ENCODE measurements at regions not wholly inside any gene's neighbourhood (a gene's known extent, or its start where the extent isn't known, plus 50 kb on each side); places are given as distances from the start of the nearest gene placed in this dataset.

- Mint-ChIP-seq H3K36me3 (ENCODE audit: low read depth) (no peaks in the 10 kb centered on the region), H3K27me3 (ENCODE audit: insufficient read depth) (no peaks in the 10 kb centered on the region; the same call in 1 of the 2 replicates), H3K4me3 (no peak overlapping the region), H3K27ac (no peak overlapping the region), H3K9me3 (peaks cover 11% of the 10 kb centered on the region), H3K4me1 (ENCODE audit: low read depth) (no peaks in the 10 kb centered on the region)
- TF ChIP-seq CTCF (IDR thresholded peaks at IDR 0.05): no peak
- DNase-seq: no peak
Observed at GRCh38 chr12:85390266-85390665, 110.2 kb downstream of the ALX1 start.

GRCh38 chr12:85392508-85392907, 112.5 kb downstream of the ALX1 start:
- no peaks in the 10 kb centered on the region for H3K4me1 Mint-ChIP-seq (ENCODE audit: low read depth)
- TF ChIP-seq CTCF (IDR thresholded peaks at IDR 0.05): no peak
- no peaks in the 10 kb centered on the region for H3K36me3 Mint-ChIP-seq (ENCODE audit: low read depth)
- H3K9me3 Mint-ChIP-seq: peaks cover 11% of the 10 kb centered on the region
- DNase-seq: no peak
- no peak overlapping the region for H3K27ac Mint-ChIP-seq
- H3K27me3 Mint-ChIP-seq (ENCODE audit: insufficient read depth): no peaks in the 10 kb centered on the region; the same call in 1 of the 2 replicates
- H3K4me3 Mint-ChIP-seq: no peak overlapping the region

GRCh38 chr12:85393606-85394005, 113.6 kb downstream of the ALX1 start:
- Mint-ChIP-seq H3K9me3 (peaks cover 5% of the 10 kb centered on the region), H3K36me3 (ENCODE audit: low read depth) (no peaks in the 10 kb centered on the region), H3K27me3 (ENCODE audit: insufficient read depth) (no peaks in the 10 kb centered on the region), H3K4me3 (no peak overlapping the region), H3K27ac (no peak overlapping the region), H3K4me1 (ENCODE audit: low read depth) (no peaks in the 10 kb centered on the region)
- DNase-seq: no peak
- no peak for TF ChIP-seq CTCF (IDR thresholded peaks at IDR 0.05)

- Mint-ChIP-seq H3K36me3 (ENCODE audit: low read depth) (no peaks in the 10 kb centered on the region), H3K4me3 (no peak overlapping the region), H3K4me1 (ENCODE audit: low read depth) (no peaks in the 10 kb centered on the region), H3K27ac (no peak overlapping the region), H3K9me3 (peaks cover 5% of the 10 kb centered on the region), H3K27me3 (ENCODE audit: insufficient read depth) (no peaks in the 10 kb centered on the region)
- TF ChIP-seq CTCF (IDR thresholded peaks at IDR 0.05): no peak
- no peak for DNase-seq
Observed at GRCh38 chr12:85394065-85394464, 114.0 kb downstream of the ALX1 start.

GRCh38 chr12:85394809-85395208, 114.8 kb downstream of the ALX1 start:
- TF ChIP-seq CTCF (IDR thresholded peaks at IDR 0.05): no peak
- H3K36me3 Mint-ChIP-seq (ENCODE audit: low read depth): no peaks in the 10 kb centered on the region
- no peaks in the 10 kb centered on the region for H3K4me1 Mint-ChIP-seq (ENCODE audit: low read depth)
- H3K27me3 Mint-ChIP-seq (ENCODE audit: insufficient read depth): no peaks in the 10 kb centered on the region
- no peak overlapping the region for H3K4me3 Mint-ChIP-seq
- peaks cover 5% of the 10 kb centered on the region for H3K9me3 Mint-ChIP-seq
- no peak for DNase-seq
- no peak overlapping the region for H3K27ac Mint-ChIP-seq

- H3K36me3 Mint-ChIP-seq (ENCODE audit: low read depth): no peaks in the 10 kb centered on the region
Observed at GRCh38 chr12:85405262-85405661, 125.2 kb downstream of the ALX1 start.

More at GRCh38 chr12:85405262-85405661, 125.2 kb downstream of the ALX1 start:
- Mint-ChIP-seq H3K27ac (no peak overlapping the region), H3K27me3 (ENCODE audit: insufficient read depth) (no peaks in the 10 kb centered on the region; the same call in 1 of the 2 replicates), H3K4me3 (no peak overlapping the region), H3K9me3 (peaks cover 13% of the 10 kb centered on the region), H3K4me1 (ENCODE audit: low read depth) (no peaks in the 10 kb centered on the region)
- TF ChIP-seq CTCF (IDR thresholded peaks at IDR 0.05): no peak
- no peak for DNase-seq

Data from HFFc6 (cell line).